Uterus (tissue), 3 donors: ENCODE measurements at regions not wholly inside any gene's neighbourhood (a gene's known extent, or its start where the extent isn't known, plus 50 kb on each side); places are given as distances from the start of the nearest gene placed in this dataset.

ENCODE experiments used
- DNase-seq, 2 donors: peaks; one replicate each; pipeline ENCODE4 v3.0.0-alpha.2; 2019 to 2020
- H3K27ac ChIP-seq, 2 donors: fragments of 200-600 bp; sonication (generic); 1 replicate in 1 of 2; 2 replicates in 1 of 2; pipeline ENCODE4 v1.5.1; 2016 to 2018
- H3K27me3 ChIP-seq, 2 donors: fragments of 200-600 bp; sonication (generic); one replicate each; pipeline ENCODE4 v1.5.1; 2018 to 2019; ENCODE audit warnings: control low read depth in 1 of 2
- H3K36me3 ChIP-seq, 2 donors: fragments of 200-600 bp; sonication (generic); one replicate each; pipeline ENCODE4 v1.5.1; 2019; ENCODE audit warnings: control low read depth in 1 of 2
- H3K4me1 ChIP-seq, 2 donors: fragments of 200-600 bp; sonication (generic); one replicate each; pipeline ENCODE4 v1.5.1; 2018 to 2019; ENCODE audit warnings: control low read depth in 1 of 2
- H3K4me3 ChIP-seq, 2 donors: fragments of 200-600 bp; sonication (generic); 1 replicate in 1 of 2; 2 replicates in 1 of 2; pipeline ENCODE4 v1.5.1; 2018 to 2019; ENCODE audit warnings: mild to moderate bottlenecking in 1 of 2
- H3K9me3 ChIP-seq, 2 donors: fragments of 200-600 bp; sonication (generic); one replicate each; pipeline ENCODE4 v1.5.1; 2019; ENCODE audit warnings: control low read depth in 1 of 2
- CTCF ChIP-seq, 4 experiments: fragments of 200-600 bp in 2 of 4; fragments of 450-650 bp in 2 of 4; sonication (generic) in 2 of 4; IDR thresholded peaks; one replicate each; pipeline ENCODE4 v1.5.1; 2016 to 2019; ENCODE audit warnings: antibody characterized with exemption in 4 of 4, mild to moderate bottlenecking in 2 of 4, moderate library complexity in 1 of 4
- POLR2A ChIP-seq, 2 donors: fragments of 450-650 bp; IDR thresholded peaks; one replicate each; pipeline ENCODE4 v1.6.1; 2016; ENCODE audit warnings: antibody characterized with exemption in 2 of 2, mild to moderate bottlenecking in 1 of 2, moderate library complexity in 1 of 2
- intact Hi-C: fragments of 100-400 bp; cut with DNase I; formaldehyde crosslinking; loops from one replicate; pipeline ENCODE4 v1.15.1; 2023; ENCODE audit warnings: low total_unique reads
- donor health status: DM: yes; HTN: yes; CAD: no.

- no peak overlapping the region for H3K4me3 ChIP-seq
- H3K36me3 ChIP-seq, result no peaks in the 10 kb centered on the region
- TF ChIP-seq POLR2A (IDR thresholded peaks at IDR 0.05) (no peak), CTCF (IDR thresholded peaks at IDR 0.05) (no peak)
- DNase-seq, result no peak
- no peaks in the 10 kb centered on the region for H3K27me3 ChIP-seq
- H3K9me3 ChIP-seq, result no peaks in the 10 kb centered on the region
- H3K4me1 ChIP-seq, result no peaks in the 10 kb centered on the region
- H3K27ac ChIP-seq, result no peak overlapping the region
- intact Hi-C loops, result no loop called here
Observed at GRCh38 chr2:19674051-19675002, 227.5 kb downstream of the TTC32 start.

GRCh38 chr2:19673213-19673791 is 228.5 kb downstream of the TTC32 start:
- peak in 1 of 2 donors; percentile 15 for DNase-seq
- no peaks in the 10 kb centered on the region for H3K36me3 ChIP-seq
- H3K27me3 ChIP-seq, result no peaks in the 10 kb centered on the region
- no peak overlapping the region for H3K27ac ChIP-seq
- intact Hi-C loops, result no loop called here
- H3K4me3 ChIP-seq, result no peak overlapping the region
- TF ChIP-seq POLR2A (IDR thresholded peaks at IDR 0.05) (no peak), CTCF (IDR thresholded peaks at IDR 0.05) (no peak)
- H3K9me3 ChIP-seq, result no peaks in the 10 kb centered on the region
- H3K4me1 ChIP-seq, result no peaks in the 10 kb centered on the region

DNA sequence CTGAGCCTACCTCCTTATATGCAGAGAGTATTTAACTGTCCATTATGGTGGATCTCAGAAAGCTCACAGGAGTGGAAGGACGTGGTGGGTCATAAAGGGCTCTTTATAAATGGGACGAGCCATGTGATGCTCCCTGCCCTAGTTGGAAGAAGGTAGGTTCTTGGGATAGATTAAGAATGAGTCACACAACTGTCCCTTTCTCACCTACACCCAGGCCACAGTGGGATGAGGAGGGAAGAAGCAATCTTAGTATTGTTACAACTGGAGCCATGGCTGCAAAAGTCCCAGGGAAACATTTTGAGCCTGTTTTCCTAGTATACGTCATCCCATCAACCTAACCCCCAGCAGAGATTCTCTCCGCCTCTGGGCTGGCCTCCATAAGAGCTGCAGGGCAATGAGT is 229.9 kb downstream of the TTC32 start:
- Histone ChIP-seq H3K4me3 (no peak overlapping the region), H3K27ac (no peak overlapping the region), H3K36me3 (no peaks in the 10 kb centered on the region), H3K27me3 (no peaks in the 10 kb centered on the region), H3K4me1 (no peaks in the 10 kb centered on the region), H3K9me3 (no peaks in the 10 kb centered on the region)
- TF ChIP-seq POLR2A (IDR thresholded peaks at IDR 0.05) (no peak), CTCF (IDR thresholded peaks at IDR 0.05) (no peak)
- intact Hi-C loops, result no loop called here
- DNase-seq, result no peak

DNA sequence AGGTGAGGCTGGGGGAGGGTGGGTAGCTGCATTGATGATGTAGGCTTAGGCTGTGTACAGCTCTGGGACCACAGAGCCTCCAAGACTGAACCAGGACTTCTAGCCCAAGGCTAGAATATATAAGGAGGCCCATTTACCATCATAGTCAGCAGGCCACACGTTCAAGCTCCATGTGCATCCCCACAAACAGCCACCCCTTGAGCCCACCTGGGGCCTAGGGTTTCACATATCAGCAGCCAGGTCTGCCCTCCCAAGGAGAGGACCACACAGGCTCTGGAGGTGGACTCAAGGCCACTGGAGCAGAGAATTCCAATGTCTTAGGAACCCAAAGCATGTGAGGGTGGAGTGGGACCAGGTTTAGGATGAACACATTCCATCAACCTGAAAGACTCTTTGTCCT is 230.5 kb downstream of the TTC32 start:
- H3K4me3 ChIP-seq, result no peak overlapping the region
- DNase-seq, result no peak
- intact Hi-C loops, result no loop called here
- TF ChIP-seq POLR2A (IDR thresholded peaks at IDR 0.05) (no peak), CTCF (IDR thresholded peaks at IDR 0.05) (no peak)
- no peaks in the 10 kb centered on the region for H3K9me3 ChIP-seq
- H3K27me3 ChIP-seq, result no peaks in the 10 kb centered on the region
- H3K36me3 ChIP-seq, result no peaks in the 10 kb centered on the region
- no peaks in the 10 kb centered on the region for H3K4me1 ChIP-seq
- H3K27ac ChIP-seq, result no peak overlapping the region

- Histone ChIP-seq H3K36me3 (no peaks in the 10 kb centered on the region), H3K9me3 (no peaks in the 10 kb centered on the region), H3K27me3 (no peaks in the 10 kb centered on the region), H3K27ac (no peak overlapping the region), H3K4me1 (no peaks in the 10 kb centered on the region), H3K4me3 (no peak overlapping the region)
- DNase-seq, result no peak
- no peak for TF ChIP-seq CTCF (IDR thresholded peaks at IDR 0.05)
- intact Hi-C loops, result no loop called here
Observed at GRCh38 chr2:19670303-19670702, 231.5 kb downstream of the TTC32 start.
